ENCODE measurements at regions not wholly inside any gene's neighbourhood (a gene's known extent, or its start where the extent isn't known, plus 50 kb on each side); places are given as distances from the start of the nearest gene placed in this dataset.
"Not testable (repeated sequence)": the region's sequence is repeated elsewhere in the genome, so short reads cannot be mapped to it uniquely, and the experiment has no call there.

GRCh38 chr2:201946746-201947145, 86.9 kb upstream of the FZD7 start:
- H3K4me3 ChIP-seq; H3K4me1 ChIP-seq (ENCODE audit: low read depth); ATAC-seq; intact Hi-C loops (cut with DNase I, micrococcal nuclease); H3K36me3 ChIP-seq (ENCODE audit: low read depth); DNase-seq; H3K9me3 ChIP-seq: not testable (repeated sequence)

GRCh38 chr2:201947287-201947686, 86.4 kb upstream of the FZD7 start:
- Histone ChIP-seq H3K4me1 (ENCODE audit: low read depth) (no peaks in the 10 kb centered on the region), H3K4me3 (no peak overlapping the region), H3K36me3 (ENCODE audit: low read depth) (no peaks in the 10 kb centered on the region), H3K9me3 (no peaks in the 10 kb centered on the region)
- TF ChIP-seq CTCF (IDR thresholded peaks at IDR 0.05) = no peak
- intact Hi-C loops (cut with DNase I, micrococcal nuclease) = no loop called here
- DNase-seq (no peak), ATAC-seq (no peak)

- ATAC-seq = no peak
- no peaks in the 10 kb centered on the region for H3K4me1 ChIP-seq (ENCODE audit: low read depth)
- H3K4me3 ChIP-seq = no peak overlapping the region
- no peaks in the 10 kb centered on the region for H3K9me3 ChIP-seq
- DNase-seq = no peak
- no peak for TF ChIP-seq CTCF (IDR thresholded peaks at IDR 0.05)
- intact Hi-C loops (cut with DNase I, micrococcal nuclease) = no loop called here
- no peaks in the 10 kb centered on the region for H3K36me3 ChIP-seq (ENCODE audit: low read depth)
These were observed 84.3 kb upstream of the FZD7 start for GRCh38 chr2:201949181-201949926.

- Histone ChIP-seq H3K9me3 (no peaks in the 10 kb centered on the region), H3K4me3 (no peak overlapping the region), H3K36me3 (ENCODE audit: low read depth) (no peaks in the 10 kb centered on the region), H3K4me1 (ENCODE audit: low read depth) (no peaks in the 10 kb centered on the region)
- ATAC-seq (no peak), DNase-seq (no peak)
- intact Hi-C loops (cut with DNase I, micrococcal nuclease) = no loop called here
- TF ChIP-seq CTCF (IDR thresholded peaks at IDR 0.05) = no peak
These were observed 83.8 kb upstream of the FZD7 start for GRCh38 chr2:201949927-201950246.

- Histone ChIP-seq H3K4me3 (no peak overlapping the region), H3K4me1 (ENCODE audit: low read depth) (no peaks in the 10 kb centered on the region), H3K9me3 (no peaks in the 10 kb centered on the region), H3K36me3 (ENCODE audit: low read depth) (no peaks in the 10 kb centered on the region)
- no peak for TF ChIP-seq CTCF (IDR thresholded peaks at IDR 0.05)
- intact Hi-C loops (cut with DNase I, micrococcal nuclease) = no loop called here
- DNase-seq (no peak), ATAC-seq (no peak)
These were observed 83.0 kb upstream of the FZD7 start for GRCh38 chr2:201950606-201951005.

GRCh38 chr2:201952187-201952586, 81.5 kb upstream of the FZD7 start:
- ATAC-seq = no peak
- no peak for DNase-seq
- Histone ChIP-seq H3K9me3 (no peaks in the 10 kb centered on the region), H3K4me1 (ENCODE audit: low read depth) (no peaks in the 10 kb centered on the region), H3K36me3 (ENCODE audit: low read depth) (no peaks in the 10 kb centered on the region), H3K4me3 (no peak overlapping the region)
- intact Hi-C loops (cut with DNase I, micrococcal nuclease) = no loop called here
- no peak for TF ChIP-seq CTCF (IDR thresholded peaks at IDR 0.05)

All from mucosa of descending colon (tissue), 3 donors.